HCT116 (cell line): ENCODE measurements at regions not wholly inside any gene's neighbourhood (a gene's known extent, or its start where the extent isn't known, plus 50 kb on each side); places are given as distances from the start of the nearest gene placed in this dataset.

Source experiments
- ATAC-seq: fragments of 200-7000 bp; cut with Tn5 transposase; 2 replicates; pipeline ENCODE4 v1.9.1; 2020; ENCODE audit warnings: mild to moderate bottlenecking, moderate library complexity
- BruUV-seq: library from RNA; stranded (reverse); fragments of 400-500 nt; replicated peaks from 2 replicates; lab custom pipeline; 2021; lab: Mats Ljungman, UMichigan
- CTCF ChIA-PET: fragments of 300-600 bp; sonication (Branson Sonifier 250); formaldehyde crosslinking; loops from one replicate; lab custom pipeline; 2021; ENCODE audit warnings: antibody characterized with exemption; lab: Charles Lee
- POLR2A ChIA-PET: fragments of 300-600, 350-600 bp; sonication (Branson Sonifier 250); formaldehyde crosslinking; loops from one replicate; lab custom pipeline; 2021; ENCODE audit warnings: antibody characterized with exemption; lab: Charles Lee
- RAD21 ChIA-PET, 2 experiments: fragments of 300-600 bp; sonication (Branson Sonifier 250); formaldehyde crosslinking; loops; one replicate each; lab custom pipeline; 2023; ENCODE audit warnings: low total read pairs in 2 of 2; ENCODE audit not compliant: uncharacterized antibody in 2 of 2, unreplicated experiment in 2 of 2, low non-redundant PET in 1 of 2; lab: Charles Lee
- DNase-seq: peaks from one replicate; pipeline ENCODE4 v3.0.0-alpha.2; 2010; ENCODE audit warnings: low read depth, low spot score
- H2AFZ ChIP-seq: fragments of 200-600 bp; shearing (Covaris generic), sonication (generic); 2 replicates; pipeline ENCODE4 v1.6.1; 2017; ENCODE audit warnings: low read depth, mixed run types, mixed read lengths, antibody characterized with exemption, low read length; ENCODE audit not compliant: poor library complexity, severe bottlenecking
- H3K27ac ChIP-seq: 2 replicates; pipeline ENCODE4 v1.5.1; 2012; ENCODE audit warnings: low read depth, low read length
- H3K27me3 ChIP-seq: fragments of 200-600 bp; sonication (generic); 2 replicates; pipeline ENCODE4 v1.6.1; 2016; ENCODE audit warnings: mixed run types, low read length, mixed read lengths; ENCODE audit not compliant: insufficient read depth
- H3K36me3 ChIP-seq, 2 experiments: fragments of 200-500 bp in 1 of 2; fragments of 200-600 bp in 1 of 2; sonication (Bioruptor generic) in 1 of 2; sonication (generic) in 1 of 2; 2 replicates each; pipeline versions ENCODE4 v1.5.1 to v1.6.1; 2014 to 2016; ENCODE audit warnings: low read length in 2 of 2, inconsistent platforms in 1 of 2, mixed read lengths in 1 of 2, mixed run types in 1 of 2; ENCODE audit not compliant: insufficient read depth in 2 of 2, control insufficient read depth in 1 of 2
- H3K4me1 ChIP-seq, 2 experiments: fragments of 200-600 bp in 1 of 2; sonication (generic) in 1 of 2; 2 replicates each; pipeline versions ENCODE4 v1.5.1 to v1.6.1; 2012 to 2017; ENCODE audit warnings: low read length in 2 of 2, inconsistent platforms in 1 of 2, mild to moderate bottlenecking in 1 of 2, mixed read lengths in 1 of 2, mixed run types in 1 of 2, moderate library complexity in 1 of 2; ENCODE audit not compliant: insufficient read depth in 2 of 2, control insufficient read depth in 1 of 2
- H3K4me2 ChIP-seq: fragments of 200-600 bp; sonication (generic); 2 replicates; pipeline ENCODE4 v1.6.1; 2017; ENCODE audit warnings: mixed run types, low read length, mixed read lengths
- H3K4me3 ChIP-seq, 2 experiments: fragments of 200-600 bp in 1 of 2; sonication (generic) in 1 of 2; replicated peaks in 1 of 2; 2 replicates each; pipeline ENCODE4 v1.5.1; 2011 to 2016; ENCODE audit warnings: low read length in 2 of 2, control low read depth in 1 of 2, low read depth in 1 of 2, mild to moderate bottlenecking in 1 of 2, mixed read lengths in 1 of 2, mixed run types in 1 of 2
- H3K79me2 ChIP-seq: fragments of 200-600 bp; sonication (generic); 2 replicates; pipeline ENCODE4 v1.6.1; 2017; ENCODE audit warnings: mild to moderate bottlenecking, mixed run types, low read length, moderate library complexity, mixed read lengths; ENCODE audit not compliant: insufficient read depth
- H3K9ac ChIP-seq: fragments of 200-600 bp; sonication (generic); 2 replicates; pipeline ENCODE4 v1.6.1; 2016; ENCODE audit warnings: low read length, mixed read lengths
- H3K9me2 ChIP-seq: fragments of 200-600 bp; sonication (generic), shearing (Covaris generic); 2 replicates; pipeline ENCODE4 v1.6.1; 2017; ENCODE audit warnings: mixed run types, mild to moderate bottlenecking, moderate library complexity; ENCODE audit not compliant: insufficient read depth
- H3K9me3 ChIP-seq, 2 experiments: fragments of 200-500 bp in 1 of 2; fragments of 200-600 bp in 1 of 2; sonication (Bioruptor generic) in 1 of 2; sonication (generic) in 1 of 2; 2 replicates each; pipeline ENCODE4 v1.6.1; 2014 to 2017; ENCODE audit warnings: low read length in 2 of 2, mixed read lengths in 2 of 2, inconsistent platforms in 1 of 2, low read depth in 1 of 2, mild to moderate bottlenecking in 1 of 2, mixed run types in 1 of 2, moderate library complexity in 1 of 2; ENCODE audit not compliant: control insufficient read depth in 1 of 2, insufficient read depth in 1 of 2
- H4K20me1 ChIP-seq: fragments of 200-600 bp; sonication (generic), shearing (Covaris generic); 2 replicates; pipeline ENCODE4 v1.6.1; 2017; ENCODE audit warnings: mixed run types, mild to moderate bottlenecking, moderate library complexity; ENCODE audit not compliant: insufficient read depth
- CBX3 ChIP-seq: IDR thresholded peaks from 2 replicates; pipeline ENCODE4 v1.6.1; 2012; ENCODE audit warnings: low read depth
- CEBPB ChIP-seq: IDR thresholded peaks from 2 replicates; pipeline ENCODE4 v1.6.1; 2012; ENCODE audit warnings: low read depth
- EZH2phosphoT487 ChIP-seq: fragments of 200-600 bp; IDR thresholded peaks from 2 replicates; pipeline ENCODE4 v1.6.1; 2018; ENCODE audit warnings: antibody characterized with exemption, borderline replicate concordance
- FOSL1 ChIP-seq: IDR thresholded peaks from 2 replicates; pipeline ENCODE4 v1.6.1; 2012; ENCODE audit warnings: low read depth
- JUND ChIP-seq: IDR thresholded peaks from 2 replicates; pipeline ENCODE4 v1.6.1; 2012
- POLR2A ChIP-seq: IDR thresholded peaks from 2 replicates; pipeline ENCODE4 v1.7.0; 2011; ENCODE audit warnings: borderline replicate concordance; ENCODE audit not compliant: insufficient read depth, insufficient read length; ENCODE audit errors: extremely low read depth
- POLR2AphosphoS5 ChIP-seq: IDR thresholded peaks from 2 replicates; pipeline ENCODE4 v1.6.1; 2011; ENCODE audit warnings: mild to moderate bottlenecking, low read depth, low read length, moderate library complexity
- SP1 ChIP-seq: IDR thresholded peaks from 2 replicates; pipeline ENCODE4 v1.6.1; 2012; ENCODE audit warnings: low read depth
- YY1 ChIP-seq: IDR thresholded peaks from 2 replicates; pipeline ENCODE4 v1.6.1; 2011; ENCODE audit warnings: low read length, low read depth, moderate library complexity, mild to moderate bottlenecking; ENCODE audit not compliant: insufficient replicate concordance; ENCODE audit errors: extremely low read depth
- ZFX ChIP-seq: fragments of 450-650 bp; IDR thresholded peaks from 2 replicates; pipeline ENCODE4 v1.6.1; 2017
- intact Hi-C: fragments of 100-400 bp; cut with micrococcal nuclease; formaldehyde crosslinking; loops from 2 replicates; pipeline ENCODE4 v1.10.0; 2022
- TF ChIP-seq, protein P1 (sequence below): IDR thresholded peaks from 2 replicates; pipeline ENCODE4 v1.6.1; 2012; ENCODE audit warnings: low read depth
- TF ChIP-seq, protein P2 (sequence below): IDR thresholded peaks from 2 replicates; pipeline ENCODE4 v1.6.1; 2012
- TF ChIP-seq, protein P3 (sequence below), 3 experiments: fragments of 200-600 bp in 1 of 3; sonication (generic) in 1 of 3; IDR thresholded peaks in 2 of 3; conservative IDR thresholded peaks in 1 of 3; 2 replicates each; pipeline ENCODE4 v1.5.1; 2012 to 2017; ENCODE audit warnings: low read depth in 2 of 3, low read length in 2 of 3, antibody characterized with exemption in 1 of 3, borderline replicate concordance in 1 of 3, control low read depth in 1 of 3, mild to moderate bottlenecking in 1 of 3, mixed read lengths in 1 of 3, mixed run types in 1 of 3, moderate library complexity in 1 of 3; ENCODE audit not compliant: insufficient read depth in 1 of 3
- TF ChIP-seq, protein P4 (sequence below): IDR thresholded peaks from 2 replicates; pipeline ENCODE4 v1.6.1; 2012

DNA sequence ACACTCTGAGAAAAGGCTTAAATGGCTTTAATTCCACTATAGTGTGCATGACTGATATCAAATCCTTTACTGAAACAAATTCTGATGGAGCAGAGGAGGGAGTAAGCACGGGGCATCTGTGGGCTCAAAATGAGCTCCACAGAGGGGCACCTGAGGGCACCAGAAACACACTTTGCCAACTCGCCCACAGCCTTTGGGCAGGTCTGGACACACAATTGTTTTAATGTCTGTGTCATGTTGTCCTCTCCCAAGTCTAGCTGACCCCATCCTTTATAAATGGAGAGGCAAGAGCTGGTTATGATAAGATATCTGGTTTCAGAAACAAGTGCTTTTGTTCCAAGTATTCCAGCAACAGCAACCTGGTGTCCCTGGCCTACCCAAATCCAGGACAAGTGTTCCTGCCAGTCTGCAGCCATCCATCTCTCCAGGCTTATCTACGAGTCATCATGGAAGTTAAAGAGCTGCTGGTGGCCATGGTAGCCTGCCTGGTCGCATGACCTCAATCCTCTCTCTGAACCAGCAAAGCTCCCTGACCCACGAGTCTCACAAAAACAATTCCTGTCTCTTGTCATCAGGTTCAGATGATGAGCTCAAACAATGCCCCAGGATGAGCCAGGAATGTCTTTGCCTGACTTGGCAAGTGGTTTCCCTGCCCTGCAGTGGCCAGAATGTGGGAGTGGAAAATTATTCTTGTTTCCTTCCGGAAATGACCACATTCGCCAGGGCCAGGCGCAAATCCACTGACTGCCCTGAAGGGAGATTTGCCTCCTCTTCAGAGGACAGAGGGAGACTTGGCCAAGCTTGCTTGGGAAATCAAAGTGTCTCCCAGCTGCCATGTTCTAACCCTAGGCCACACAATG, 64.4 kb upstream of the TPM1 start:
- RAD21 ChIA-PET = no interaction called here

DNA sequence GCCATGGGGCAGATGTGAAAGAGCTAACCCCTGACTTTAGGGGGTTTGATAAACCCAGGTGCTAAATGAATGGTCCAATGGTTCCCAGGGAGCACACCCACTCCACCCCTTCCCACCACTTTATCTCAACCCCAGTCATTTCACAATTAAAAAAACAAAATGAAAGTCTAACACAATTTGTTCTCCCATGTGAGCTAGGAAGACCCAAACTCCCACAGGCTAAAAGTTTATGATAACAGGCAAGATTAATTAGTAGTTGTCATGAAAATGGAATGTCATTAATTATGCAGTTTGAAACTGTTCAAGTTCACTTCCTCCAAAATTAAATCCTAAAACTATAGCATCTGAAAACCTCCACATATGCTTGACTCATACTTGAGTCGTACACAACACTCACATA, 63.3 kb upstream of the TPM1 start:
- BruUV-seq = no TSS peak
- Histone ChIP-seq H3K4me3 (no peak overlapping the region), H3K4me1 (peaks cover 0 to 5% of the 10 kb centered on the region in 2 experiments; a peak in 1 of 4 replicates), H2AFZ (no peak overlapping the region), H3K36me3 (no peaks in the 10 kb centered on the region), H3K4me2 (no peak overlapping the region), H3K9ac (no peak overlapping the region), H3K9me3 (no peaks in the 10 kb centered on the region), H3K79me2 (no peaks in the 10 kb centered on the region), H3K27ac (no peak overlapping the region), H4K20me1 (no peaks in the 10 kb centered on the region), H3K27me3 (no peaks in the 10 kb centered on the region), H3K9me2 (no peaks in the 10 kb centered on the region; the same call in 1 of the 2 replicates)
- POLR2A ChIA-PET = no interaction called here
- intact Hi-C loops = no loop called here
- DNase-seq (no peak), ATAC-seq (no peak)
- RAD21 ChIA-PET = no interaction called here
- CTCF ChIA-PET = no interaction called here
- TF ChIP-seq, protein P1, sequence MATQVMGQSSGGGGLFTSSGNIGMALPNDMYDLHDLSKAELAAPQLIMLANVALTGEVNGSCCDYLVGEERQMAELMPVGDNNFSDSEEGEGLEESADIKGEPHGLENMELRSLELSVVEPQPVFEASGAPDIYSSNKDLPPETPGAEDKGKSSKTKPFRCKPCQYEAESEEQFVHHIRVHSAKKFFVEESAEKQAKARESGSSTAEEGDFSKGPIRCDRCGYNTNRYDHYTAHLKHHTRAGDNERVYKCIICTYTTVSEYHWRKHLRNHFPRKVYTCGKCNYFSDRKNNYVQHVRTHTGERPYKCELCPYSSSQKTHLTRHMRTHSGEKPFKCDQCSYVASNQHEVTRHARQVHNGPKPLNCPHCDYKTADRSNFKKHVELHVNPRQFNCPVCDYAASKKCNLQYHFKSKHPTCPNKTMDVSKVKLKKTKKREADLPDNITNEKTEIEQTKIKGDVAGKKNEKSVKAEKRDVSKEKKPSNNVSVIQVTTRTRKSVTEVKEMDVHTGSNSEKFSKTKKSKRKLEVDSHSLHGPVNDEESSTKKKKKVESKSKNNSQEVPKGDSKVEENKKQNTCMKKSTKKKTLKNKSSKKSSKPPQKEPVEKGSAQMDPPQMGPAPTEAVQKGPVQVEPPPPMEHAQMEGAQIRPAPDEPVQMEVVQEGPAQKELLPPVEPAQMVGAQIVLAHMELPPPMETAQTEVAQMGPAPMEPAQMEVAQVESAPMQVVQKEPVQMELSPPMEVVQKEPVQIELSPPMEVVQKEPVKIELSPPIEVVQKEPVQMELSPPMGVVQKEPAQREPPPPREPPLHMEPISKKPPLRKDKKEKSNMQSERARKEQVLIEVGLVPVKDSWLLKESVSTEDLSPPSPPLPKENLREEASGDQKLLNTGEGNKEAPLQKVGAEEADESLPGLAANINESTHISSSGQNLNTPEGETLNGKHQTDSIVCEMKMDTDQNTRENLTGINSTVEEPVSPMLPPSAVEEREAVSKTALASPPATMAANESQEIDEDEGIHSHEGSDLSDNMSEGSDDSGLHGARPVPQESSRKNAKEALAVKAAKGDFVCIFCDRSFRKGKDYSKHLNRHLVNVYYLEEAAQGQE = no peak
- TF ChIP-seq POLR2A (no peak), YY1 (no peak), CBX3 (no peak), FOSL1 (no peak), POLR2AphosphoS5 (no peak), CEBPB (no peak), JUND (no peak), EZH2phosphoT487 (no peak), SP1 (no peak), ZFX (no peak)
- TF ChIP-seq, protein P2, sequence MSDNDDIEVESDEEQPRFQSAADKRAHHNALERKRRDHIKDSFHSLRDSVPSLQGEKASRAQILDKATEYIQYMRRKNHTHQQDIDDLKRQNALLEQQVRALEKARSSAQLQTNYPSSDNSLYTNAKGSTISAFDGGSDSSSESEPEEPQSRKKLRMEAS = no peak
- TF ChIP-seq, protein P3, sequence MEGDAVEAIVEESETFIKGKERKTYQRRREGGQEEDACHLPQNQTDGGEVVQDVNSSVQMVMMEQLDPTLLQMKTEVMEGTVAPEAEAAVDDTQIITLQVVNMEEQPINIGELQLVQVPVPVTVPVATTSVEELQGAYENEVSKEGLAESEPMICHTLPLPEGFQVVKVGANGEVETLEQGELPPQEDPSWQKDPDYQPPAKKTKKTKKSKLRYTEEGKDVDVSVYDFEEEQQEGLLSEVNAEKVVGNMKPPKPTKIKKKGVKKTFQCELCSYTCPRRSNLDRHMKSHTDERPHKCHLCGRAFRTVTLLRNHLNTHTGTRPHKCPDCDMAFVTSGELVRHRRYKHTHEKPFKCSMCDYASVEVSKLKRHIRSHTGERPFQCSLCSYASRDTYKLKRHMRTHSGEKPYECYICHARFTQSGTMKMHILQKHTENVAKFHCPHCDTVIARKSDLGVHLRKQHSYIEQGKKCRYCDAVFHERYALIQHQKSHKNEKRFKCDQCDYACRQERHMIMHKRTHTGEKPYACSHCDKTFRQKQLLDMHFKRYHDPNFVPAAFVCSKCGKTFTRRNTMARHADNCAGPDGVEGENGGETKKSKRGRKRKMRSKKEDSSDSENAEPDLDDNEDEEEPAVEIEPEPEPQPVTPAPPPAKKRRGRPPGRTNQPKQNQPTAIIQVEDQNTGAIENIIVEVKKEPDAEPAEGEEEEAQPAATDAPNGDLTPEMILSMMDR (IDR thresholded peaks at IDR 0.05 in 2 of 3, conservative IDR thresholded peaks at IDR 0.05 in 1 of 3; ENCODE audit: borderline replicate concordance in 1 of 3, insufficient read depth in 1 of 3, low read depth in 2 of 3, low read length in 2 of 3) = no peak
- TF ChIP-seq, protein P4, sequence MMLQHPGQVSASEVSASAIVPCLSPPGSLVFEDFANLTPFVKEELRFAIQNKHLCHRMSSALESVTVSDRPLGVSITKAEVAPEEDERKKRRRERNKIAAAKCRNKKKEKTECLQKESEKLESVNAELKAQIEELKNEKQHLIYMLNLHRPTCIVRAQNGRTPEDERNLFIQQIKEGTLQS = no peak

More for the DNA sequence above, 64.4 kb upstream of the TPM1 start:
- no peak overlapping the region for H3K4me2 ChIP-seq
- no peak overlapping the region for H3K9ac ChIP-seq
- H3K27me3 ChIP-seq = no peaks in the 10 kb centered on the region
- H3K9me2 ChIP-seq = no peaks in the 10 kb centered on the region; the same call in 1 of the 2 replicates
- peaks cover 0 to 5% of the 10 kb centered on the region in 2 experiments; a peak in 1 of 4 replicates for H3K4me1 ChIP-seq
- ATAC-seq (no peak), DNase-seq (no peak)
- ChIA-PET CTCF (no interaction called here), POLR2A (no interaction called here)
- H3K36me3 ChIP-seq = no peaks in the 10 kb centered on the region
- H3K27ac ChIP-seq = no peak overlapping the region
- no peaks in the 10 kb centered on the region for H3K9me3 ChIP-seq
- H3K4me3 ChIP-seq = no peak overlapping the region
- H3K79me2 ChIP-seq = no peaks in the 10 kb centered on the region
- H2AFZ ChIP-seq = no peak overlapping the region
- intact Hi-C loops = no loop called here
- H4K20me1 ChIP-seq = no peaks in the 10 kb centered on the region
- TF ChIP-seq JUND (no peak), CEBPB (no peak)
- no TSS peak for BruUV-seq
